Liver (tissue), 2 donors: ENCODE measurements at regions not wholly inside any gene's neighbourhood (a gene's known extent, or its start where the extent isn't known, plus 50 kb on each side); places are given as distances from the start of the nearest gene placed in this dataset.

Experiments used
- TF ChIP-seq, protein P1 (sequence below): fragments of 150-350 bp; IDR thresholded peaks from 2 replicates; pipeline ENCODE4 v1.5.1; 2017; ENCODE audit warnings: improper control_type of control experiment, low read depth, low read length; ENCODE audit not compliant: missing input control
- TF ChIP-seq, protein P2 (sequence below): IDR thresholded peaks from 2 replicates; pipeline ENCODE4 v1.6.1; 2016; ENCODE audit warnings: antibody characterized with exemption
- donor health status: healthy.

DNA sequence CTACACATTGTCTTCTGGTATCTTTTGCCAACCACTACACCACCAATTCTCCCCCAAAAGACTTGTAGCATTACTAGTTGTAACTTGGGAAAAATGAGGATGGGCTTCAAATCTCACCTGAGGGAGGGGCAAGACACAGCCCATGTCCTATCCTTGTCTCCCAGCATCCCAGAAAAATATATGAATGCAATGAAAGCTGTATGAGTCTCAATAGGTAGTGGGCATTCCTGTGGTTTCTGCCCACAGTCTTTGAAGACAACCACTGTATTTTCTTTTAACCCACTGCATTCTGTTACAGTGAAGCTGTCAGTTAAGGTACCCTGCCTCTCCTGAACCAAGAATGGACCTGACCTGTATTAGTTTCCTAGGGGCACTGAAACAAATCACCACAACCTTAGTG is 336.2 kb upstream of the TMPO start:
- TF ChIP-seq, protein P1, sequence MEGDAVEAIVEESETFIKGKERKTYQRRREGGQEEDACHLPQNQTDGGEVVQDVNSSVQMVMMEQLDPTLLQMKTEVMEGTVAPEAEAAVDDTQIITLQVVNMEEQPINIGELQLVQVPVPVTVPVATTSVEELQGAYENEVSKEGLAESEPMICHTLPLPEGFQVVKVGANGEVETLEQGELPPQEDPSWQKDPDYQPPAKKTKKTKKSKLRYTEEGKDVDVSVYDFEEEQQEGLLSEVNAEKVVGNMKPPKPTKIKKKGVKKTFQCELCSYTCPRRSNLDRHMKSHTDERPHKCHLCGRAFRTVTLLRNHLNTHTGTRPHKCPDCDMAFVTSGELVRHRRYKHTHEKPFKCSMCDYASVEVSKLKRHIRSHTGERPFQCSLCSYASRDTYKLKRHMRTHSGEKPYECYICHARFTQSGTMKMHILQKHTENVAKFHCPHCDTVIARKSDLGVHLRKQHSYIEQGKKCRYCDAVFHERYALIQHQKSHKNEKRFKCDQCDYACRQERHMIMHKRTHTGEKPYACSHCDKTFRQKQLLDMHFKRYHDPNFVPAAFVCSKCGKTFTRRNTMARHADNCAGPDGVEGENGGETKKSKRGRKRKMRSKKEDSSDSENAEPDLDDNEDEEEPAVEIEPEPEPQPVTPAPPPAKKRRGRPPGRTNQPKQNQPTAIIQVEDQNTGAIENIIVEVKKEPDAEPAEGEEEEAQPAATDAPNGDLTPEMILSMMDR: no peak
- TF ChIP-seq, protein P2, sequence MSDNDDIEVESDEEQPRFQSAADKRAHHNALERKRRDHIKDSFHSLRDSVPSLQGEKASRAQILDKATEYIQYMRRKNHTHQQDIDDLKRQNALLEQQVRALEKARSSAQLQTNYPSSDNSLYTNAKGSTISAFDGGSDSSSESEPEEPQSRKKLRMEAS: no peak
